K562 (cell line): ENCODE measurements at regions not wholly inside any gene's neighbourhood (a gene's known extent, or its start where the extent isn't known, plus 50 kb on each side); places are given as distances from the start of the nearest gene placed in this dataset.

ENCODE experiments used
- CBFA2T3 ChIP-seq: fragments of 450-650 bp; IDR thresholded peaks from 2 replicates; pipeline ENCODE4 v1.6.1; 2017
- FOSL1 ChIP-seq: fragments of 200-800 bp; sonication (Bioruptor generic); conservative IDR thresholded peaks from 2 replicates; pipeline ENCODE4 v1.6.1; 2016; ENCODE audit warnings: missing genetic modification characterization, missing compliant biosample characterization
- KLF16 ChIP-seq: IDR thresholded peaks from 2 replicates; pipeline ENCODE4 v1.6.1; 2016; ENCODE audit warnings: antibody characterized with exemption
- NCOA2 ChIP-seq, 2 experiments: fragments of 450-650 bp; IDR thresholded peaks; 2 replicates each; pipeline ENCODE4 v1.6.1; 2018; ENCODE audit warnings: mild to moderate bottlenecking in 2 of 2, moderate library complexity in 1 of 2; ENCODE audit not compliant: partially characterized antibody in 2 of 2
- NFIC ChIP-seq: fragments of 450-650 bp; IDR thresholded peaks from 2 replicates; pipeline ENCODE4 v1.6.1; 2017; ENCODE audit warnings: mild to moderate bottlenecking, inconsistent platforms
- RAD51 ChIP-seq: fragments of 450-650 bp; IDR thresholded peaks from 2 replicates; pipeline ENCODE4 v1.7.1; 2016; ENCODE audit warnings: low read depth, mild to moderate bottlenecking, borderline replicate concordance
- TF ChIP-seq, protein P1 (sequence below): fragments of 200-800 bp; sonication (Bioruptor generic); IDR thresholded peaks from 2 replicates; pipeline ENCODE4 v1.6.1; 2016; ENCODE audit warnings: missing genetic modification characterization, missing compliant biosample characterization
- TF ChIP-seq, protein P2 (sequence below): fragments of 250-450 bp; sonication (Bioruptor Pico); IDR thresholded peaks from 2 replicates; pipeline ENCODE4 v1.8.0; 2021; ENCODE audit warnings: mild to moderate bottlenecking, moderate library complexity

DNA sequence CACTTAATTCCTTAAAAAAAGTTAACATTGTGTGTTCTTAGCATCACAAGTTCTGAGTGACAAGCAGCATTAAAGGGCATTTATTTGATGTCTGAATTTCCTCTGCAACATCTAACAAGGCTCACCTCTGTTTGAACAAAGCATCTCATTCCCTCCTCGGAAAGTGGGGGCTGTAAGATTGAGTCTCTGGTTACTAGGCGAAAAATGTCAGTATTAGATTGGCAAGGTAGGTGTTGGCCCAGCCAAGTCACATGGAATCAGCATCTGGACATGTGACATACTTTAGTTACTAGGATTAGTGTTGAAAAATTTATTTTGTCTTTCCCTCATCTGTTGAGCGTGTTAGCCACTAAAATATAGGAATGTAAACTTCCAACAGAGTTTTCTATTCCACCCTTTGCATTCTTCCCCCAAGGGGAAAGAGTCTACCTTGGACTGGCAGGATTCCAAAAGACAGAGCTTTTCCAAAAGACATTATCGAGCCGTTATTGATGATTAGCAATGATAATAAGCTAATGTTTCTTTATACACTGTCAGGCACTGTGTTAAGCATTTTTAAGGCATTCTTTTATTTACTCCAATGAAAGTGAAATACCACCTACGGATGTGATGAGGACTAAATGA lies 194.9 kb upstream of the BTG1 start (continued):
- TF ChIP-seq, protein P1, sequence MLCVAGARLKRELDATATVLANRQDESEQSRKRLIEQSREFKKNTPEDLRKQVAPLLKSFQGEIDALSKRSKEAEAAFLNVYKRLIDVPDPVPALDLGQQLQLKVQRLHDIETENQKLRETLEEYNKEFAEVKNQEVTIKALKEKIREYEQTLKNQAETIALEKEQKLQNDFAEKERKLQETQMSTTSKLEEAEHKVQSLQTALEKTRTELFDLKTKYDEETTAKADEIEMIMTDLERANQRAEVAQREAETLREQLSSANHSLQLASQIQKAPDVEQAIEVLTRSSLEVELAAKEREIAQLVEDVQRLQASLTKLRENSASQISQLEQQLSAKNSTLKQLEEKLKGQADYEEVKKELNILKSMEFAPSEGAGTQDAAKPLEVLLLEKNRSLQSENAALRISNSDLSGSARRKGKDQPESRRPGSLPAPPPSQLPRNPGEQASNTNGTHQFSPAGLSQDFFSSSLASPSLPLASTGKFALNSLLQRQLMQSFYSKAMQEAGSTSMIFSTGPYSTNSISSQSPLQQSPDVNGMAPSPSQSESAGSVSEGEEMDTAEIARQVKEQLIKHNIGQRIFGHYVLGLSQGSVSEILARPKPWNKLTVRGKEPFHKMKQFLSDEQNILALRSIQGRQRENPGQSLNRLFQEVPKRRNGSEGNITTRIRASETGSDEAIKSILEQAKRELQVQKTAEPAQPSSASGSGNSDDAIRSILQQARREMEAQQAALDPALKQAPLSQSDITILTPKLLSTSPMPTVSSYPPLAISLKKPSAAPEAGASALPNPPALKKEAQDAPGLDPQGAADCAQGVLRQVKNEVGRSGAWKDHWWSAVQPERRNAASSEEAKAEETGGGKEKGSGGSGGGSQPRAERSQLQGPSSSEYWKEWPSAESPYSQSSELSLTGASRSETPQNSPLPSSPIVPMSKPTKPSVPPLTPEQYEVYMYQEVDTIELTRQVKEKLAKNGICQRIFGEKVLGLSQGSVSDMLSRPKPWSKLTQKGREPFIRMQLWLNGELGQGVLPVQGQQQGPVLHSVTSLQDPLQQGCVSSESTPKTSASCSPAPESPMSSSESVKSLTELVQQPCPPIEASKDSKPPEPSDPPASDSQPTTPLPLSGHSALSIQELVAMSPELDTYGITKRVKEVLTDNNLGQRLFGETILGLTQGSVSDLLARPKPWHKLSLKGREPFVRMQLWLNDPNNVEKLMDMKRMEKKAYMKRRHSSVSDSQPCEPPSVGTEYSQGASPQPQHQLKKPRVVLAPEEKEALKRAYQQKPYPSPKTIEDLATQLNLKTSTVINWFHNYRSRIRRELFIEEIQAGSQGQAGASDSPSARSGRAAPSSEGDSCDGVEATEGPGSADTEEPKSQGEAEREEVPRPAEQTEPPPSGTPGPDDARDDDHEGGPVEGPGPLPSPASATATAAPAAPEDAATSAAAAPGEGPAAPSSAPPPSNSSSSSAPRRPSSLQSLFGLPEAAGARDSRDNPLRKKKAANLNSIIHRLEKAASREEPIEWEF (CRISPR knock-in tag): peak; percentile 6; the same call in 1 of the 2 replicates
- TF ChIP-seq FOSL1 (tag) (0 out of 2 replicates have a peak, but pooled peaks have one; percentile 23), KLF16 (no peak), CBFA2T3 (peak; percentile 20; the same call in 1 of the 2 replicates), NCOA2 (IDR thresholded peaks at IDR 0.05; ENCODE audit: partially characterized antibody in 2 of 2) (peak in 1 of 2 experiments; percentile 13), RAD51 (0 out of 2 replicates have a peak, but pooled peaks have one; percentile 24), NFIC (peak; percentile 76)
- TF ChIP-seq, protein P2, sequence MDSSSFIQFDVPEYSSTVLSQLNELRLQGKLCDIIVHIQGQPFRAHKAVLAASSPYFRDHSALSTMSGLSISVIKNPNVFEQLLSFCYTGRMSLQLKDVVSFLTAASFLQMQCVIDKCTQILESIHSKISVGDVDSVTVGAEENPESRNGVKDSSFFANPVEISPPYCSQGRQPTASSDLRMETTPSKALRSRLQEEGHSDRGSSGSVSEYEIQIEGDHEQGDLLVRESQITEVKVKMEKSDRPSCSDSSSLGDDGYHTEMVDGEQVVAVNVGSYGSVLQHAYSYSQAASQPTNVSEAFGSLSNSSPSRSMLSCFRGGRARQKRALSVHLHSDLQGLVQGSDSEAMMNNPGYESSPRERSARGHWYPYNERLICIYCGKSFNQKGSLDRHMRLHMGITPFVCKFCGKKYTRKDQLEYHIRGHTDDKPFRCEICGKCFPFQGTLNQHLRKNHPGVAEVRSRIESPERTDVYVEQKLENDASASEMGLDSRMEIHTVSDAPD (CRISPR knock-in tag): no peak
- TF ChIP-seq, all 486 proteins: peak for 10
